Endothelial cell of umbilical vein (primary cell): ENCODE measurements at regions not wholly inside any gene's neighbourhood (a gene's known extent, or its start where the extent isn't known, plus 50 kb on each side); places are given as distances from the start of the nearest gene placed in this dataset.

Experiments used
- POLR2AphosphoS5 ChIP-seq: IDR thresholded peaks from 2 replicates; pipeline ENCODE4 v1.6.1; 2012; ENCODE audit warnings: low read depth, mild to moderate bottlenecking, control low read depth, low read length, moderate library complexity; ENCODE audit not compliant: insufficient read depth
- TF ChIP-seq, protein P1 (sequence below): IDR thresholded peaks from 2 replicates; pipeline ENCODE4 v1.6.1; 2011; ENCODE audit not compliant: insufficient read depth, insufficient read length

DNA sequence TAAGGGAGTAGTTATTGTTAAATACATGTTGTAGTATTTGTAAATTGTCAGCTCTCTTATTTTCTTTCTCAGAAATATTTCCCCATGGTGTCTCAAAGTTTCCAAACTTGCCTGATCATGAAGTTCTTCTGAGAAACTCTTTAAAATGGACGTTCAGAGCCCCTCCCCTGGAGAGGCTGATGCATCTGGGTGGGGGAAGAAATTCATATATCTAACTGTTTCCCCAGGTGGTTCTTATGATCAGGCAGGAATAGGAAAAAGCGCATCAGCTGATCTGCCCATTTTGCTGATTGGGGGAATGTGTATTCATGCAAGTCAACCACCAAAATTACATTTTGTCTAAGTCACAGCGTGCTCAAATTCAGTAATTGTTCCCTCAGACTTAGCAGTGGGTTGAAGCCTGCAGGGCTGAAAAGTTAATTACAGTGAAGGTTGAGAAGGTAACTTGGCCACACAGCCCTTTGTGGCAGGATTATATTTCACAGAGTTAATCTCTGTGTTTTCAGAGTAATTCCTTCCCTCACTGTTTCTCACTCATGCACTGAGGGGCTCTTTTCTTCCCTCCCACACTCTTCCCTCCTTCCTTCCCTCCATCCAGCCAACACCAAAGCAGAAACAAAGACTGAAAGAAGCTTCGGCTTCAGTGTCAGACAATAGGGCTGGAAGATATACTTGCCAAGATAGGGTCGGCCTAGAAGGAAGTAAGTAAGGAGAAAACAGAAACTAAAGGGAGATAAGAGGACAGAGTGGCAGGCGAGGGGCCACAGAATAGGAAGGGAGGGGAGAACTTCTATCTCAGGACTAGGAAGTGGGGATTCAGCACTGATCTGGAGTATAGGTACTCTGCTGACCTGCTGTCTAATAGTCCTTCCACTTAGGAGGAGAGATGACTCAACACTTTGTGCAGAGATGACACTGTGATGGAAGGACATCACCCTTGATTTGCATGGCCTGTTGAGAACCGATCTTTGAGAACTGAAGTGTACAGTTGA is 50.5 kb upstream of the STARD3NL start:
- no peak for TF ChIP-seq POLR2AphosphoS5
- TF ChIP-seq, protein P1, sequence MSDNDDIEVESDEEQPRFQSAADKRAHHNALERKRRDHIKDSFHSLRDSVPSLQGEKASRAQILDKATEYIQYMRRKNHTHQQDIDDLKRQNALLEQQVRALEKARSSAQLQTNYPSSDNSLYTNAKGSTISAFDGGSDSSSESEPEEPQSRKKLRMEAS: no peak
